Mesothelial cell of epicardium (in vitro differentiated cells): ENCODE measurements at regions not wholly inside any gene's neighbourhood (a gene's known extent, or its start where the extent isn't known, plus 50 kb on each side); places are given as distances from the start of the nearest gene placed in this dataset.

Experiments
- DNase-seq, 2 experiments: peaks; one replicate each; pipeline ENCODE4 v3.0.0; 2021; ENCODE audit warnings: low spot score in 2 of 2; ENCODE audit not compliant: unreplicated experiment in 2 of 2
- H3K27ac Mint-ChIP-seq: 2 replicates; pipeline ENCODE4 v1.8.0; 2021; ENCODE audit warnings: mixed read lengths
- H3K27me3 Mint-ChIP-seq: 2 replicates; pipeline ENCODE4 v1.8.0; 2021; ENCODE audit warnings: low read depth, mixed read lengths
- H3K36me3 Mint-ChIP-seq: 2 replicates; pipeline ENCODE4 v1.8.0; 2021; ENCODE audit warnings: mixed read lengths
- H3K4me1 Mint-ChIP-seq: 2 replicates; pipeline ENCODE4 v1.8.0; 2021; ENCODE audit warnings: mixed read lengths
- H3K4me3 Mint-ChIP-seq: 2 replicates; pipeline ENCODE4 v1.8.0; 2021; ENCODE audit warnings: mild to moderate bottlenecking, moderate library complexity, mixed read lengths
- H3K9me3 Mint-ChIP-seq: 2 replicates; pipeline ENCODE4 v1.8.0; 2021; ENCODE audit warnings: mixed read lengths
- CTCF ChIP-seq: fragments of 200-600 bp; sonication (generic); IDR thresholded peaks from one replicate; pipeline ENCODE4 v1.5.0; 2021; ENCODE audit warnings: antibody characterized with exemption; ENCODE audit not compliant: unreplicated experiment

GRCh38 chr2:19714926-19715325, 186.9 kb downstream of the TTC32 start:
- H3K4me3 Mint-ChIP-seq = no peak overlapping the region
- no peak overlapping the region for H3K27ac Mint-ChIP-seq
- H3K9me3 Mint-ChIP-seq = peaks cover 23% of the 10 kb centered on the region
- peaks cover 2% of the 10 kb centered on the region for H3K4me1 Mint-ChIP-seq
- H3K27me3 Mint-ChIP-seq = peaks cover 11% of the 10 kb centered on the region
- no peak for DNase-seq
- H3K36me3 Mint-ChIP-seq = no peaks in the 10 kb centered on the region
- no peak for TF ChIP-seq CTCF

DNA sequence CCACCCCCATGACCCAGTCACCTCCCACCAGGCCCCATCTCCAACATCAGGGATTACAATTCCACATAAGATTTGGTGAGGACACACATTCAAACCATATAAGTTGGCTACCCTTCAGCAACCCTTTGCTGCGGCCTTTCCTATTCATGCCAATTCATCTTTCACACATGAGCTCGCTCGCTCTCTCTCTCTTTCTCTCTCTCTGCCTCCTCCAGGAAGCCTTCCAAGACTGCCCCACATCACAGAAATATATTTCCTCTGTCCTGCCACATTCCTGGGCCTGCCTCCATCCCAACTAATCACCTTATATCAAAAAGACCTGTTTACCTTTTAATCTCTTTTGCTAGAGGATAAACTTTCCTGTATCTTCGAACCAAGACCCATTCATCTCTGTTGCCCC, 188.9 kb downstream of the TTC32 start:
- no peak for DNase-seq
- Mint-ChIP-seq H3K27ac (no peak overlapping the region), H3K36me3 (no peaks in the 10 kb centered on the region), H3K9me3 (peaks cover 23% of the 10 kb centered on the region), H3K27me3 (peaks cover 11% of the 10 kb centered on the region), H3K4me1 (peaks cover 2% of the 10 kb centered on the region), H3K4me3 (no peak overlapping the region)
- no peak for TF ChIP-seq CTCF

GRCh38 chr2:19711470-19712372, 190.1 kb downstream of the TTC32 start:
- Mint-ChIP-seq H3K4me3 (no peak overlapping the region), H3K36me3 (no peaks in the 10 kb centered on the region), H3K9me3 (peaks cover 23% of the 10 kb centered on the region), H3K4me1 (peaks cover 4% of the 10 kb centered on the region), H3K27me3 (peaks cover 6% of the 10 kb centered on the region), H3K27ac (no peak overlapping the region)
- DNase-seq = no peak
- no peak for TF ChIP-seq CTCF

GRCh38 chr2:19710230-19710629, 191.6 kb downstream of the TTC32 start:
- Mint-ChIP-seq H3K27me3 (peaks cover 4% of the 10 kb centered on the region), H3K9me3 (peaks cover 23% of the 10 kb centered on the region), H3K27ac (no peak overlapping the region), H3K4me1 (peaks cover 4% of the 10 kb centered on the region), H3K36me3 (no peaks in the 10 kb centered on the region), H3K4me3 (no peak overlapping the region)
- no peak for DNase-seq
- no peak for TF ChIP-seq CTCF

- Mint-ChIP-seq H3K9me3 (peaks cover 23% of the 10 kb centered on the region), H3K27ac (no peak overlapping the region), H3K27me3 (peaks cover 4% of the 10 kb centered on the region), H3K4me1 (peaks cover 4% of the 10 kb centered on the region), H3K4me3 (no peak overlapping the region), H3K36me3 (no peaks in the 10 kb centered on the region)
- no peak for TF ChIP-seq CTCF
- DNase-seq = no peak
Observed at GRCh38 chr2:19709553-19709952, 192.2 kb downstream of the TTC32 start.
